Epidermal melanocyte (primary cell): ENCODE measurements at regions not wholly inside any gene's neighbourhood (a gene's known extent, or its start where the extent isn't known, plus 50 kb on each side); places are given as distances from the start of the nearest gene placed in this dataset.

ENCODE experiments used
- DNase-seq: peaks from one replicate; pipeline ENCODE4 v3.0.0; 2011; ENCODE audit warnings: low spot score; ENCODE audit not compliant: insufficient read length

- no peak for DNase-seq
These were observed 156.1 kb upstream of the ID2 start for GRCh38 chr2:8525582-8526402.

GRCh38 chr2:8526403-8526696 lies 155.5 kb upstream of the ID2 start:
- no peak for DNase-seq

- no peak for DNase-seq
These were observed 154.8 kb upstream of the ID2 start for GRCh38 chr2:8527031-8527430.

GRCh38 chr2:8527676-8528075 lies 154.2 kb upstream of the ID2 start:
- no peak for DNase-seq

- DNase-seq: no peak
These were observed 153.0 kb upstream of the ID2 start for GRCh38 chr2:8528863-8529262.

- no peak for DNase-seq
These were observed 152.1 kb upstream of the ID2 start for GRCh38 chr2:8529706-8530277.

GRCh38 chr2:8531481-8531880 lies 150.4 kb upstream of the ID2 start:
- DNase-seq: no peak

GRCh38 chr2:8532438-8532837 lies 149.4 kb upstream of the ID2 start:
- no peak for DNase-seq

- DNase-seq: no peak
These were observed 147.9 kb upstream of the ID2 start for GRCh38 chr2:8533923-8534322.

- DNase-seq: no peak
These were observed 147.5 kb upstream of the ID2 start for GRCh38 chr2:8534386-8534728.

GRCh38 chr2:8534729-8535468 lies 147.0 kb upstream of the ID2 start:
- no peak for DNase-seq

GRCh38 chr2:8535469-8535795 lies 146.4 kb upstream of the ID2 start:
- no peak for DNase-seq

- no peak for DNase-seq
These were observed 145.8 kb upstream of the ID2 start for GRCh38 chr2:8535821-8536685.

GRCh38 chr2:8536686-8537561 lies 144.9 kb upstream of the ID2 start:
- no peak for DNase-seq

- DNase-seq: no peak
These were observed 144.2 kb upstream of the ID2 start for GRCh38 chr2:8537562-8538155.

GRCh38 chr2:8538531-8538930 lies 143.3 kb upstream of the ID2 start:
- no peak for DNase-seq

GRCh38 chr2:8538931-8539621 lies 142.8 kb upstream of the ID2 start:
- no peak for DNase-seq

GRCh38 chr2:8539743-8540551 lies 141.9 kb upstream of the ID2 start:
- peak; percentile 37 for DNase-seq

- DNase-seq: no peak
These were observed 141.3 kb upstream of the ID2 start for GRCh38 chr2:8540552-8541055.
